C4-2B (cell line): ENCODE measurements at regions not wholly inside any gene's neighbourhood (a gene's known extent, or its start where the extent isn't known, plus 50 kb on each side); places are given as distances from the start of the nearest gene placed in this dataset.

Experiments
- CTCF ChIP-seq: fragments of 450-650 bp; conservative IDR thresholded peaks from 2 replicates; pipeline ENCODE4 v1.5.1; 2017; ENCODE audit warnings: mild to moderate bottlenecking
- ZFX ChIP-seq: fragments of 450-650 bp; IDR thresholded peaks from 2 replicates; pipeline ENCODE4 v1.6.1; 2017

- TF ChIP-seq CTCF (no peak), ZFX (no peak)
Measured at GRCh38 chr1:234698686-234699085, 88.7 kb upstream of the IRF2BP2 start.
